ENCODE measurements at regions not wholly inside any gene's neighbourhood (a gene's known extent, or its start where the extent isn't known, plus 50 kb on each side); places are given as distances from the start of the nearest gene placed in this dataset.
"Not testable (repeated sequence)": the region's sequence is repeated elsewhere in the genome, so short reads cannot be mapped to it uniquely, and the experiment has no call there.

- DNase-seq (ENCODE audit: low spot score): no peak
- CTCF ChIA-PET: interaction anchor here (0.7 to 1.0 kb wide), 3 partner anchors 45 to 259 kb away, joined by 3 read pairs; no protein-coding TSS in a partner anchor
- TF ChIP-seq, protein P1, sequence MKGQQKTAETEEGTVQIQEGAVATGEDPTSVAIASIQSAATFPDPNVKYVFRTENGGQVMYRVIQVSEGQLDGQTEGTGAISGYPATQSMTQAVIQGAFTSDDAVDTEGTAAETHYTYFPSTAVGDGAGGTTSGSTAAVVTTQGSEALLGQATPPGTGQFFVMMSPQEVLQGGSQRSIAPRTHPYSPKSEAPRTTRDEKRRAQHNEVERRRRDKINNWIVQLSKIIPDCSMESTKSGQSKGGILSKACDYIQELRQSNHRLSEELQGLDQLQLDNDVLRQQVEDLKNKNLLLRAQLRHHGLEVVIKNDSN (CRISPR knock-in tag; IDR thresholded peaks at IDR 0.05): no peak
- TF ChIP-seq, protein P2, sequence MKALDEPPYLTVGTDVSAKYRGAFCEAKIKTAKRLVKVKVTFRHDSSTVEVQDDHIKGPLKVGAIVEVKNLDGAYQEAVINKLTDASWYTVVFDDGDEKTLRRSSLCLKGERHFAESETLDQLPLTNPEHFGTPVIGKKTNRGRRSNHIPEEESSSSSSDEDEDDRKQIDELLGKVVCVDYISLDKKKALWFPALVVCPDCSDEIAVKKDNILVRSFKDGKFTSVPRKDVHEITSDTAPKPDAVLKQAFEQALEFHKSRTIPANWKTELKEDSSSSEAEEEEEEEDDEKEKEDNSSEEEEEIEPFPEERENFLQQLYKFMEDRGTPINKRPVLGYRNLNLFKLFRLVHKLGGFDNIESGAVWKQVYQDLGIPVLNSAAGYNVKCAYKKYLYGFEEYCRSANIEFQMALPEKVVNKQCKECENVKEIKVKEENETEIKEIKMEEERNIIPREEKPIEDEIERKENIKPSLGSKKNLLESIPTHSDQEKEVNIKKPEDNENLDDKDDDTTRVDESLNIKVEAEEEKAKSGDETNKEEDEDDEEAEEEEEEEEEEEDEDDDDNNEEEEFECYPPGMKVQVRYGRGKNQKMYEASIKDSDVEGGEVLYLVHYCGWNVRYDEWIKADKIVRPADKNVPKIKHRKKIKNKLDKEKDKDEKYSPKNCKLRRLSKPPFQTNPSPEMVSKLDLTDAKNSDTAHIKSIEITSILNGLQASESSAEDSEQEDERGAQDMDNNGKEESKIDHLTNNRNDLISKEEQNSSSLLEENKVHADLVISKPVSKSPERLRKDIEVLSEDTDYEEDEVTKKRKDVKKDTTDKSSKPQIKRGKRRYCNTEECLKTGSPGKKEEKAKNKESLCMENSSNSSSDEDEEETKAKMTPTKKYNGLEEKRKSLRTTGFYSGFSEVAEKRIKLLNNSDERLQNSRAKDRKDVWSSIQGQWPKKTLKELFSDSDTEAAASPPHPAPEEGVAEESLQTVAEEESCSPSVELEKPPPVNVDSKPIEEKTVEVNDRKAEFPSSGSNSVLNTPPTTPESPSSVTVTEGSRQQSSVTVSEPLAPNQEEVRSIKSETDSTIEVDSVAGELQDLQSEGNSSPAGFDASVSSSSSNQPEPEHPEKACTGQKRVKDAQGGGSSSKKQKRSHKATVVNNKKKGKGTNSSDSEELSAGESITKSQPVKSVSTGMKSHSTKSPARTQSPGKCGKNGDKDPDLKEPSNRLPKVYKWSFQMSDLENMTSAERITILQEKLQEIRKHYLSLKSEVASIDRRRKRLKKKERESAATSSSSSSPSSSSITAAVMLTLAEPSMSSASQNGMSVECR (CRISPR knock-in tag; IDR thresholded peaks at IDR 0.05; ENCODE audit: borderline replicate concordance): no peak
- TF ChIP-seq ZNF219 (CRISPR knock-in tag; IDR thresholded peaks at IDR 0.05; ENCODE audit: borderline replicate concordance): no peak
- no peak for TF ChIP-seq KAT7 (CRISPR knock-in tag; IDR thresholded peaks at IDR 0.05; ENCODE audit: borderline replicate concordance)
- no peak for TF ChIP-seq TEAD4 (CRISPR knock-in tag; IDR thresholded peaks at IDR 0.05)
- TF ChIP-seq ESRRA (CRISPR knock-in tag; IDR thresholded peaks at IDR 0.05; ENCODE audit: borderline replicate concordance): no peak
- no peak for TF ChIP-seq ZNF138 (CRISPR knock-in tag; conservative IDR thresholded peaks at IDR 0.05)
- TF ChIP-seq NR3C1 (CRISPR knock-in tag; conservative IDR thresholded peaks at IDR 0.05; ENCODE audit: low read depth): no peak
- TF ChIP-seq JAZF1 (CRISPR knock-in tag; IDR thresholded peaks at IDR 0.05): no peak
- TF ChIP-seq, protein P3, sequence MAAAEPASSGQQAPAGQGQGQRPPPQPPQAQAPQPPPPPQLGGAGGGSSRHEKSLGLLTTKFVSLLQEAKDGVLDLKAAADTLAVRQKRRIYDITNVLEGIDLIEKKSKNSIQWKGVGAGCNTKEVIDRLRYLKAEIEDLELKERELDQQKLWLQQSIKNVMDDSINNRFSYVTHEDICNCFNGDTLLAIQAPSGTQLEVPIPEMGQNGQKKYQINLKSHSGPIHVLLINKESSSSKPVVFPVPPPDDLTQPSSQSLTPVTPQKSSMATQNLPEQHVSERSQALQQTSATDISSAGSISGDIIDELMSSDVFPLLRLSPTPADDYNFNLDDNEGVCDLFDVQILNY (CRISPR knock-in tag; IDR thresholded peaks at IDR 0.05): no peak
- TF ChIP-seq NFYB (CRISPR knock-in tag; conservative IDR thresholded peaks at IDR 0.05; ENCODE audit: low read depth): no peak
- no peak for TF ChIP-seq TP53 (CRISPR knock-in tag; IDR thresholded peaks at IDR 0.05)
- no peak for TF ChIP-seq E2F1 (CRISPR knock-in tag; IDR thresholded peaks at IDR 0.05)
- TF ChIP-seq, protein P4, sequence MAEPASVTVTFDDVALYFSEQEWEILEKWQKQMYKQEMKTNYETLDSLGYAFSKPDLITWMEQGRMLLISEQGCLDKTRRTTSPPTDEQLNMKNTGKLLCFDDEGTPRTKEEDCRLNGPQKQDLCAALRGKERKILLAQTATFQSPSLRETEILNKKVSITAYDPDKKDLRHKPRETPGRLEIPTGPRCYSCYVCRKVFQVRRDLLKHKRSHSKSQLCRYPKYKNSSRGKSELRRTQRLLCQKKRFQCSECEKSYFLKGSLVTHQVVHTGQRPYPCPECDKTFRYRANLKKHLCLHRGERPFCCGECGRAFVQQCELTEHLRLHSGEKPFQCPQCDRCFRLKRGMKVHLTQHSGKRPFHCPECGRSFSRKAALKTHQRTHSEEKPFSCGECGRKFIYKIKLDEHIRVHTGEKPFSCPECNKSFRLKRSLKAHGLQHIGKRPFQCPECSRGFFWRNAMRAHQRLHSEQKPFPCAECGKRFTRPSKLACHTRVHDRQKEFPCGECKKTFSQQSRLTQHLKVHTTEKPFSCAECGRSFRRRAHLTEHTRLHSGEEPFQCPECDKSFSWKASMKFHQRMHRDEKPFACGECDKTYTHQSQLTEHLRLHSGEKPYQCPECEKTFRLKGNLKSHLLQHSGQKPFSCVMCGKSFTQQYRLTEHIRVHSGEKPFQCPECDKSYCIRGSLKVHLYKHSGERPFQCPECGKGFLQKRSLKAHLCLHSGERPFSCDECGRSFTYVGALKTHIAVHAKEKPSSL (CRISPR knock-in tag; conservative IDR thresholded peaks at IDR 0.05): no peak
- no peak for TF ChIP-seq NR1H2 (CRISPR knock-in tag; IDR thresholded peaks at IDR 0.05)
- TF ChIP-seq ATF3 (CRISPR knock-in tag; conservative IDR thresholded peaks at IDR 0.05): no peak
- no peak for TF ChIP-seq FOXJ3 (CRISPR knock-in tag; IDR thresholded peaks at IDR 0.05; ENCODE audit: borderline replicate concordance)
- Mint-ChIP-seq H3K4me1 (peaks cover 14% of the 10 kb centered on the region), H3K9me3 (no peaks in the 10 kb centered on the region), H3K36me3 (no peaks in the 10 kb centered on the region), H3K27me3 (ENCODE audit: low read depth) (no peaks in the 10 kb centered on the region), H3K27ac (no peak overlapping the region), H3K4me3 (no peak overlapping the region)
- POLR2A ChIA-PET: no interaction called here
- no peak for ATAC-seq
These were observed 103.0 kb upstream of the CARD11 start for GRCh38 chr7:3146571-3147226.

- CTCF ChIA-PET; H3K9me3 Mint-ChIP-seq; H3K27me3 Mint-ChIP-seq (ENCODE audit: low read depth); H3K36me3 Mint-ChIP-seq; ATAC-seq; POLR2A ChIA-PET; H3K4me3 Mint-ChIP-seq; DNase-seq (ENCODE audit: low spot score): not testable (repeated sequence)
- peaks cover 14% of the 10 kb centered on the region for H3K4me1 Mint-ChIP-seq
- peak overlapping the region; percentile 47; the same call in 1 of the 2 replicates for H3K27ac Mint-ChIP-seq
These were observed 104.8 kb upstream of the CARD11 start for GRCh38 chr7:3148471-3148870.

Measured in WTC11 (cell line).